Omental fat pad (tissue), 3 donors: ENCODE measurements at regions not wholly inside any gene's neighbourhood (a gene's known extent, or its start where the extent isn't known, plus 50 kb on each side); places are given as distances from the start of the nearest gene placed in this dataset.

Source experiments
- ATAC-seq: fragments of 150-250 bp; one replicate; pipeline ENCODE4 v1.9.1; 2016; ENCODE audit warnings: mild to moderate bottlenecking, moderate library complexity; ENCODE audit not compliant: low FRiP score
- DNase-seq: peaks from one replicate; pipeline ENCODE4 v3.0.0-alpha.2; 2019; ENCODE audit warnings: low spot score
- TF ChIP-seq, protein P1 (sequence below), 3 donors: fragments of 450-650 bp; IDR thresholded peaks; one replicate each; pipeline ENCODE4 v1.5.1; 2016 to 2017; ENCODE audit warnings: antibody characterized with exemption in 3 of 3, mild to moderate bottlenecking in 3 of 3, moderate library complexity in 2 of 3

DNA sequence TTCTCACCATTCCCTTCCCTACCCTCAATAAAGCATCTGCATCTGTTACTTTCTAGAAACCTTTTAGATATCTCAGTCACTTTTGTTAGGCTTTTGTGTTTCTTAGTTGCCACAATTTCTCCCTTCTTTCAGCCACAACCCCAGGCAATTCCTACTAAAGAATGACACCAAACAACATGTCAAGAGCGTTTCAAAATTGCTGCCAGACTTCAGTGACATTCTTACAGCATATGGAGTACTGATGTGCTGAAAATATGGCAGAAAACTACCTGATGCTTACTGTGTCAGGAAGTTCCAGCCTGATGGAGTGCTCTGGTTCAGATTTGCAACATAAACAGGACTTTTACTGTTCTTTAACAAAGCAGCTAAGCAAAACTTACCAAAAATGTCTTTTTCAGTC, 957.7 kb upstream of the POU3F3 start:
- ATAC-seq = no peak
- DNase-seq = no peak
- TF ChIP-seq, protein P1, sequence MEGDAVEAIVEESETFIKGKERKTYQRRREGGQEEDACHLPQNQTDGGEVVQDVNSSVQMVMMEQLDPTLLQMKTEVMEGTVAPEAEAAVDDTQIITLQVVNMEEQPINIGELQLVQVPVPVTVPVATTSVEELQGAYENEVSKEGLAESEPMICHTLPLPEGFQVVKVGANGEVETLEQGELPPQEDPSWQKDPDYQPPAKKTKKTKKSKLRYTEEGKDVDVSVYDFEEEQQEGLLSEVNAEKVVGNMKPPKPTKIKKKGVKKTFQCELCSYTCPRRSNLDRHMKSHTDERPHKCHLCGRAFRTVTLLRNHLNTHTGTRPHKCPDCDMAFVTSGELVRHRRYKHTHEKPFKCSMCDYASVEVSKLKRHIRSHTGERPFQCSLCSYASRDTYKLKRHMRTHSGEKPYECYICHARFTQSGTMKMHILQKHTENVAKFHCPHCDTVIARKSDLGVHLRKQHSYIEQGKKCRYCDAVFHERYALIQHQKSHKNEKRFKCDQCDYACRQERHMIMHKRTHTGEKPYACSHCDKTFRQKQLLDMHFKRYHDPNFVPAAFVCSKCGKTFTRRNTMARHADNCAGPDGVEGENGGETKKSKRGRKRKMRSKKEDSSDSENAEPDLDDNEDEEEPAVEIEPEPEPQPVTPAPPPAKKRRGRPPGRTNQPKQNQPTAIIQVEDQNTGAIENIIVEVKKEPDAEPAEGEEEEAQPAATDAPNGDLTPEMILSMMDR (IDR thresholded peaks at IDR 0.05) = no peak

- TF ChIP-seq, protein P1 (IDR thresholded peaks at IDR 0.05) = no peak
- no peak for ATAC-seq
- no peak for DNase-seq
These were observed 955.4 kb upstream of the POU3F3 start for GRCh38 chr2:103898561-103898960.

GRCh38 chr2:103902347-103902746, 951.6 kb upstream of the POU3F3 start:
- DNase-seq (no peak), ATAC-seq (no peak)
- TF ChIP-seq, protein P1 (IDR thresholded peaks at IDR 0.05) = no peak

GRCh38 chr2:103921161-103921560, 932.8 kb upstream of the POU3F3 start:
- no peak for ATAC-seq
- no peak for DNase-seq
- TF ChIP-seq, protein P1 (IDR thresholded peaks at IDR 0.05) = no peak

DNA sequence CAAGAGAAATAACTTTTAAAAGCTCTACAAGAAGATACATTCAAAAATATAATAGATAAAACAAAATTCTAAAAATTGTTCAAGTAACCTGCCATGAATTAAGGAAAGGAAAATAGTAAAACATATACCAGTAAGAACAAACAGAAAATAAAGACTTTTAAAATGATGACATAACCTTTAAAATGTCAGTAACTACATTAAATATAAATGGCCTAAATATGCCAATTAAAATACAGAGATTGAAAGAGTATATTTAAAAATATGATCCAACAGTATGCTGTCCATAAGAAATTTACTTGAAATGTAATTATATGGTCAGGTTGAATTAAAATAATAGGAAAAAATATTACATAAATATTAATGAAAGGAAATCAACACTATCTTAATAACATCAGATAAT, 911.7 kb upstream of the POU3F3 start:
- TF ChIP-seq, protein P1 (IDR thresholded peaks at IDR 0.05) = no peak
- ATAC-seq (no peak), DNase-seq (no peak)

DNA sequence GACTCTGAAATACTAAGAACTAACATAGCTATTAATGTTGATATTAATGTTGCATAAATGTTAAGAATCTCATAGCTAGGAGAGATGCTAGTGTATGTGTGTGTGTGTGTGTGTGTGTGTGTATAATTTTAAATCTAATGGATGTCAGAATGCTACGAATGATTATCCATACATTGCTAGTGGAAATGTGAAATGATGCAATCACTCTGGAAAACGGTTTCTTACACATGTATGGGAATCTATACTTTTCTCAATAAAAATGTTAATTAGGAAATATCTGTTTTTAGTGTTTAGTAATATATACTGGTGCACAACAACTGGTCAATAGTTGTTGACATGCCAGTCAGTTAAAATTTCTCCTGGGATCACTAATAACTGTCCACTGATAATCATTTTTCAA, 908.8 kb upstream of the POU3F3 start:
- TF ChIP-seq, protein P1 (IDR thresholded peaks at IDR 0.05) = no peak
- DNase-seq = no peak
- ATAC-seq = no peak

- TF ChIP-seq, protein P1 (IDR thresholded peaks at IDR 0.05) = no peak
- DNase-seq = no peak
- no peak for ATAC-seq
These were observed 894.5 kb upstream of the POU3F3 start for GRCh38 chr2:103959174-103960128.
